ENCODE measurements at regions not wholly inside any gene's neighbourhood (a gene's known extent, or its start where the extent isn't known, plus 50 kb on each side); places are given as distances from the start of the nearest gene placed in this dataset.

DNA sequence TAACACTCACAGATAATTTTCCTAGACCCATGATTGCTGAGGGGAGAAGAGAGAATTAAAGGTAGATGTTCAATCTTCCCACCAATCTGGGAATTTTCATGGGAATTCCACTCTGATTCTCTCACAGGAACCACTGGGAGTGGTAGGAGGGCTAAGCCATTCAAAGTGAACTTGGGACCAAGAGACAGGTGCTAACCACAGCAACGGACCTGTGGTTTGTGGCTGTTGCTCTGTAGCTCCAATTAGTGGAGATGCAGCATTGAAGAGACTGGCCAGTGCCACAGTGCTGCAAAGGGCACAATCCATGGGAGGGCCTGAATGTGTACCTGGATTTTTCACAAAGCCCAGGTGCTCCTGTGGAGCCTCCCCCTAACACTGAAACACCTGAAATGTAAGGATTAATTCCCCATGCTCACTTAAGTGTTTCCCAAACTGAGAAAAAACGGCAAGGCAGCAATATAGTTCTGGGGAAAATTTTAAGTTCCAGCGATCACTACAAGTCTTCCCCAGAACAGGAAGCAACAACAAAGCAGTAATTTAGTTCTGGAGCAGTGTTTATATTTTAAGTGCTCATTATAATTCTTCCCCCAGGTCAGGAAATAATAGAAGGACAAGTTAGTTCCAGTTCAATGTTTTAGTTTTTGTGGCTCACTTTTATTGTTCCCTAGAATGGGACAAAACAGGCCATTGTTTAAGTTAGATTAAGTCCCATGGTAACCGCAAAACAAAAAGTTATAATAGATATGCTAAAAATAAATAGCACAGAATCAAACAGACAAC lies 1045.8 kb downstream of the CNTNAP5 start:
- DNase-seq, result no peak

DNA sequence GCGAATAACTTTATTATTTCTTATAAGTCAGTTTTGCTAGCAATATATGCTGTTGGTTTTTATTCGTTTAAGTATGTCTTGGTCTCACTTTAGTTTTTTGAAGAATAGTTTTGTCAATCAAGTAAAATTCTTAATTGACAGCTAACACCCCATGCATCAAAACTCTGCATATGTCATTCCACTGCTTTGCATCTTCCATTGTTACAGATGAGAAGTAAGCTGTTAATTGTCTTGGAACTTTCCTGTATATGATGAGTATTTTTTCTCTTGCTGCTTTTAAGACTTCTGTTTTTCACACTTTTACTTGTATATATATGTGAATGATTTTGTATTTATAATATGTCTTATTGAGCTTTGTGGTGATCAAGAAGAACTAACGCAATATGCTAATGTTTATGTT lies 1048.4 kb downstream of the CNTNAP5 start:
- no peak for DNase-seq

DNA sequence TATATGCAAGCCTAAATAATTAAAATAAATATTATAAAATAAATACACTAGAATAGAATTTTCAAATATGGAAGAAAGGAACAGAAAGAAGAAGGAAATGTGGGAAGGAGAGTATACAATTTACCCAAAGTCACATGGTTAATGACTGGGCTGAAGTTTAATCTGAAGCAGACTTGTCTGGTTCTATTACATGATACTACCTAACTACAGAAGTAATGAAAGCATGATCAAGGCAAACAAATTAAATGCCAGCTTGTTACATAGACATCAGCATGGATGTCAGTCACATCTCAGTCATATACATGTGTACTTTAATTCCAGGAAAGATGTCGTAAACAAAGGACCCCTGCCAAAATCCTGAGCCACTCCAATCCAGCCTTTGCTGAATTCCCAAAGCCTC lies 1060.8 kb downstream of the CNTNAP5 start:
- DNase-seq, result no peak

GRCh38 chr2:125086313-125087184 lies 1061.5 kb downstream of the CNTNAP5 start:
- DNase-seq, result no peak

DNA sequence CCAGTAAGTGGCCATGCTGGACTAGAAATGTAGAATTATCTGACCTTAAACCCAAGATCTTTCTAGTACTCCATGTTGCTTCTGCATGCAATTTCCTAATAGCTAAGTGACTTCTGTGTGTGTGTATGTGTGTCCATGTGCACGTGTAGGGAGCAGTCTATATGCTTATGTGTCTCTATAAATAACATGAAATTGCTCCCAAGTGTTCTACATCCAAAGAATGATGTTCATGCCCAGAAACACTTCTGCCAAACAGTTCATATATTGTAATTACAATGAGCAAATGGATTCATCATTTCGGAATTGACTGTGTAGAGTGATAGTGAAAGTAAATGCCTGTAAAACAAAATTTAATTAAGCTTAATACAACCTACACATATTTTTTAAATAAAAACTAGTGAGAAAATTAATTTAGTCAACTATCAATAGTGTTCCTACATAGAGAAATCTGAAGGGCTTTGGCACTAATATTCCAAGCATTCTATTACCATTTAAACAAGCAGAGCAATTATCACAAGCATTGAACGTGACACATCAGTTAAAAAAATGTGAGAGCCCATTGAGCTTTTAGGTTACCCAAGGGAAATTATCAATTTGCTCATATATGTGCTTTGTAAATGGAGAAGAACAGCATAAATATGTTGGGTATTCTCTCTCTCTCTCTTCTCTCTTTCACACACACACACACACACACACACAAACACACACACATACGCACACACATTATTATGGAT lies 1067.4 kb downstream of the CNTNAP5 start:
- DNase-seq, result no peak

DNA sequence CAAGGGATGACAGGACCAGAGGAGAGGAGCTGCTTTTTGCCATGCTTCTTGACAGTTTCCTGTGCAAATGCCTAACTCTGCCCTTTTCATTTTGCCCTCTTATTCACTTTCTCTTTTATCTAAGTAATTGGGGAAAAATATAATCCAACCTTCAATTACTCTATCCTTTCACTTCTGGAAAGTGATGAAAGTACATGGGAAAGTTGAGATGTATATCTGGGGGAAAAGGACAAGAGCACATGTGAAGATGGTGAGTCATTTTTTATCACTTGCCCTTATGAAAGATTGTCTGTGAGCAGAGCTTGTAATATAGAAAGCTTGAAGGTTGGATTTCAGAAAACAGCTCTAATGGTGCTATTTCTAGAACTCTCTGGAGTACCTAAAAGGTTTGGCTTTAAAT lies 1070.7 kb downstream of the CNTNAP5 start:
- no peak for DNase-seq

DNA sequence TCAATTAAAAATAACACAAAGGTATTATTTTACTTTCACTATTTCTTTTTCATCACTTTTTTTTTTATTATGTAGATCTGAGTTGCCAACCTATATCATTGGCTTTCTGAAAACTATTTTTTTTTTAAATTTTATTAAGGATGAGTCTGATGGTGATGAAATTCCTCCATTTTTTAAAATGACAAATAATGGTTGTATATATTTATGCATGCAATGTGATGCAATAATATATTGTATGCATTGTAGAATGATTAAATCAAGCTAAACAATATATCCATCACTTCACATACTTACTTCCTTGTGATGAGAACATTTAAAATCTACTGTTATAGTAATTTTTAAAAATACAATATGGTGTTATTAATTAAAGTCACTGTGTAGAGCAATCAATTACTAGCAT lies 1081.6 kb downstream of the CNTNAP5 start:
- DNase-seq, result no peak

DNA sequence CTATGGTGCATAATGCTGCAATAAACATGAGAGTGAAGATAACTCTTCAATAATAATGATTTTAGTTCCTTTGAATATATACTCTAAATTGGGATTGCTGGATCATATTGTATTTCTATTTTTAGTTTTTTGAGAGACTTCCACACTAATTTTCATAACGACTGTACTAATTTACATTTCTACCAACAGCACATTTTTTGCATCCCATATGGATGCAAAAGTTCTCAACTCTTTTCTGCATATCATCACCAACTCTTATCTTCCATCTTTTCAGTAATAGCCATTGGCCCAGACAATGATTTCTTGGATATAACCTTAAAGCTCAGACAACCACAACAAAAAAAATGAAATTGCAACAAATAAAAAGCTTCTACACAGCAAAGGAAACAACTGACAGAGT lies 1082.4 kb downstream of the CNTNAP5 start:
- no peak for DNase-seq

- no peak for DNase-seq
Measured at GRCh38 chr2:125108251-125108650, 1083.2 kb downstream of the CNTNAP5 start.

GRCh38 chr2:125125902-125126301 lies 1100.8 kb downstream of the CNTNAP5 start:
- DNase-seq, result no peak

GRCh38 chr2:125160947-125161346 lies 1135.9 kb downstream of the CNTNAP5 start:
- no peak for DNase-seq

DNA sequence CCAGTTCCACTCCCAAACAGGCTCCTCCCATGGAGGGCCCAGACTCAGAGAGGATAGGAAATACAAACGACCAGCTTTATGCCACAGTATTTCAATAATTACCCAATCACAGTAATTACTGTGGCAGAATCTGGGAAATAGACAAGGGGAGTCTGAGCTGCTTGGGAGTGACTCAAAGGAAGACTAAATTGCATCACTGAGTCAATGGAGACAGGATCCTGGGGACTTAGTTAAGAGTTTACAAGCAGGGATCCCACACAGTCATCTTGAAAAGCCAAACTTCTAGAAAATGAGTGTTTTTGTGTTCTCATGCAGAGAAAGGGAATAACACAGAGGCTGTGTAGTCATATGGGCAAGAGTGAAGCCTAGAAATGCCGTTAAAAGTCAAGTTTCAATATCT lies 1142.1 kb downstream of the CNTNAP5 start:
- no peak for DNase-seq

GRCh38 chr2:125167820-125168219 lies 1142.7 kb downstream of the CNTNAP5 start:
- DNase-seq, result no peak

DNA sequence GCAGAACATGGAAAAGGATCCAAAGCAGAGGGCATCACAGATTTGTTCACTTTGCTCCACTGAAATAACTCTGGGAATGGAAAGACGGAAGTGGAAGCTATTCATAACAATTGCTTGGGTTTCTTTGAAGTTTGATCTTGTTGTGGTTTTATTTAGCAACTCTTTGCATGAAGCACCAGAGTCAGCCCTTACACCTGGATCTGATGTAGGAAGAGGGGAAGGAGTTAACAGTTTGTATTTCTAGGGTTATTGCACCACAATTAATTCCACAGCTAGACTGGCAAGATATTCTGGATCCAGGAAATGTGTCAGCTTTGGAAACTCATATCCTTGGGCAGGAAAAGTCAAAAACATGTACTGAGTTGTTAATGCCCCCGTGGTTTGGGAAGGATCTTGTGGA lies 1143.4 kb downstream of the CNTNAP5 start:
- no peak for DNase-seq

DNA sequence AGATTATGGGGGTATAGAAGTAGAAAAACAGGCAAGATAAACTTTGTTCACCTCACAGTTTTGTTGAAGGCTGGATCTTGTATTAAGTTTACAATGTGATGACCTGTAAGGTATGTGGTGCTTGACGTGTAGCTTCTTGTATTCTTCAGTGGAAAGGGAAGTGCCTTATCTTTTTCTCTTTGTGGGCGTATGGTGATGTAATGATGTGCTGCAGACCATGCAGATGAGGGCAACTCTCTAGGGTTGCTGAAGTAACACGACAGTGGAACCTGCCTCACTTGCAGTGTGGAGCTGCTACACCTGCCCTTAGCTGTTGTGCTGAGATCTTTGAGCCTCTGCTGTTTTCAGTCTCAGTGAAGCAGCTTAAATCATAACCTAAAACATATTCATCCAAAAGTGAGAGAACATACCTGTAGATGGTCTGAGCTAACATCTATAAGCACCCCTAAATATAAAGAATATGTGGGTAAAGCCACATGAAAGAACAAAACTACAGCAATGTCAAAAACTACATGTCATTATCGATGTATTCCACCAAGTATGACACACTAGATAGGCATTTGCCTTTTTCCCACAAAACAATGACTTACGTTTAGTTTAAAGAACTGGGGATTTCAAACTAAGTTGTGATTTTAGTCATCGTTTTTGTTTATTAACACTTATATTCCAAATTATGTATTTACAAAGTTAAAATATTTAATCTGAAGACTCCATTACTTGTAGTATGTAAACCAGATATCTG lies 1144.1 kb downstream of the CNTNAP5 start:
- DNase-seq, result no peak

- no peak for DNase-seq
Measured at GRCh38 chr2:125169764-125170146, 1144.7 kb downstream of the CNTNAP5 start.

DNA sequence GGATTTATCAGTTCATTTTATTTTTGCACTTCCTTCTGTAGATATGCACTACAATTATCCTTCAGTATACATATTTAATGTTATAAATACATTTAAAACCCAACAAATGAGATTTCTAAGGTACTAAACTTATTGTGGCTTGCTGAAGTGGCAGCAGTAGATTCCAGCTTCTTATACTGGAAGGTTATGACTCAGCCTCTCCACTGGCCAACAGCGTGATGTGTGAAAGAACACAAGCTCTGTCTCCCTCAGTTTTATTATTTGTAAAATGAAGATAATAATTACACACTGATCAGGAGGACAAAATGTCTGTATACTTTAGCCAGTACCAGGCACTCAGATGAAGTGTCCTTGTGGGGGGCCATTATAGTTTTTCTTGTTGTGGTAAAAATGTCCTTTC lies 1147.1 kb downstream of the CNTNAP5 start:
- DNase-seq, result no peak

DNA sequence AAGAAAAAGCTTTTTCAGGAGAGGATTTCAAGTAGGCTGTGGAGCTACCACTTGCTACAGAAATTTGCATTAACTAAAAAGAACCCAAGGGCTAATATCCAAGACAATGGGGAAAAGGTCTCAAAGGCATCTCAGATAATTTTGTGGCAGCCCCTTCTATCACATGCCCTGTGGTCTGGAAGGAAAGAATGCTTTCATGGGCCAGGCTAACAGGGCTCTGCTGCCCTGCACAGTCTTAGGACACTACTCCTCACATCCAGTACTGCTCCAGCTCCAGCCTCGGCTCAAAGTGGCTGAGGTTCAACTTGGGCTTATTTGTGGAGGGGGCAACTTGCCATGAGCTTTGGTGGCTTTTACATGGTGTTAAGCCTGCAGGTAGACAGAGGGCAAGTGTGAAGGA lies 1150.3 kb downstream of the CNTNAP5 start:
- DNase-seq, result no peak

GRCh38 chr2:125185691-125186270 lies 1160.7 kb downstream of the CNTNAP5 start:
- DNase-seq, result no peak

DNA sequence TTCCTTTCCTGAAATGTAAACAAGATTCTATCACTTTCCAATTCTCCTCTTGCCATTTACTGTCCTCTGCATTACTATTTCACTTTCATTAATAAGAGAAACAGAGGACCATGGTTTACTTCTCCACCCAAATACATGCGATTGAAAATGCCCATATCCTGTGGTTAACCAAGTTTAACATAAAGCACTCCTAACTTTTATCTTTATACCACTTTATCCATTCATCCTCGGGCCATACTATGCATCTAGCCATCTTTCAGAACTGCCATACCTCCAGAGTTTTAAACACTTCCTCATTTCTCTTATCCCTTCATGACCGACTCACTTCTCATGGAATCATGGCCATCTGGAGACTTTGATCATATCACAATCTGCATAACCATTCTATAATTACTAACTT lies 1182.3 kb downstream of the CNTNAP5 start:
- DNase-seq, result no peak

GRCh38 chr2:125216321-125216720 lies 1191.2 kb downstream of the CNTNAP5 start:
- no peak for DNase-seq

GRCh38 chr2:125224188-125224587 lies 1199.1 kb downstream of the CNTNAP5 start:
- no peak for DNase-seq

Data from inflammatory macrophage treated with lipopolysaccharide for 1 hour (primary cell).